Esophagus squamous epithelium (tissue), 4 donors: ENCODE measurements at regions not wholly inside any gene's neighbourhood (a gene's known extent, or its start where the extent isn't known, plus 50 kb on each side); places are given as distances from the start of the nearest gene placed in this dataset.

Experiments used
- CTCF ChIP-seq, 6 experiments: fragments of 450-650 bp in 4 of 6; fragments of 200-600 bp in 2 of 6; sonication (generic) in 2 of 6; IDR thresholded peaks; one replicate each; pipeline ENCODE4 v1.5.1; 2016 to 2019; ENCODE audit warnings: antibody characterized with exemption in 6 of 6, mild to moderate bottlenecking in 4 of 6, moderate library complexity in 4 of 6
- POLR2A ChIP-seq, 4 donors: fragments of 450-650 bp; IDR thresholded peaks; one replicate each; pipeline ENCODE4 v1.6.1; 2017; ENCODE audit warnings: antibody characterized with exemption in 4 of 4, mild to moderate bottlenecking in 4 of 4, moderate library complexity in 3 of 4

DNA sequence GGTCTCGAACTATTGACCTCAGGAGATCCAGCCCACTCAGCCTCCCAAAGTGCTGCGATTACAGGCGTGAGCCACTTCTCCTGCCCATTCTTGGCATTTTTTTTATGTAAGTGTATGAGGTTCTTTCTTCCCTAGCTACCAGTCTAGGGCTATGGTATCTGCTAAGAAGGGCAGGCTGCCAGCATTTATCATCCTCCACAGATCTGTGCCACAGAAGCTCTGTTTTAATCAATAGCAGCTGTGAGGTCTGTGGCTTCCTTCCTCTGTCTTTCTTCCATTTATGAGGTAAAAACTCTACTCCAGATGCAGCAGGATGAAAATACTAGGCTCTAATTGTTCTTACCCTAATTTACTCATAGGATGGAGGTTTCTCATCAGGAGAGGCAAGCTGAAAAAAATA lies 1382.4 kb upstream of the ADGRB3 start:
- no peak for TF ChIP-seq POLR2A (IDR thresholded peaks at IDR 0.05)
- TF ChIP-seq CTCF (IDR thresholded peaks at IDR 0.05): no peak
